ENCODE measurements at regions not wholly inside any gene's neighbourhood (a gene's known extent, or its start where the extent isn't known, plus 50 kb on each side); places are given as distances from the start of the nearest gene placed in this dataset.
A peak's percentile ranks its signal among the peaks of the same experiment; 100 is the strongest.

- no peak overlapping the region for H4K8ac ChIP-seq (ENCODE audit: low read depth, low read length)
- H2AK5ac ChIP-seq (ENCODE audit: low read length) = no peak overlapping the region
- no peak overlapping the region for H3K4me2 ChIP-seq (ENCODE audit: low read length)
- H3K4me1 ChIP-seq (ENCODE audit: control insufficient read depth in 1 of 2, insufficient read depth in 2 of 2, low read length in 2 of 2) = no peaks in the 10 kb centered on the region
- DNase-seq = peak in 1 of 2 donors; percentile 67
- H3K9me3 ChIP-seq (ENCODE audit: insufficient read depth, low read depth, low read length) = peaks cover 1% of the 10 kb centered on the region
- H3K79me2 ChIP-seq (ENCODE audit: control insufficient read depth, insufficient read depth, low read length, poor library complexity) = no peaks in the 10 kb centered on the region
- H3K9ac ChIP-seq (ENCODE audit: low read length) = no peak overlapping the region
- no peak overlapping the region for H4K12ac ChIP-seq (ENCODE audit: low read depth, low read length)
- H2BK120ac ChIP-seq (ENCODE audit: insufficient read depth, low read length, poor library complexity) = no peak overlapping the region
- H3K27me3 ChIP-seq (ENCODE audit: insufficient read depth, low read length) = no peaks in the 10 kb centered on the region
- no peak overlapping the region for H3K14ac ChIP-seq (ENCODE audit: low read length)
- H3K23ac ChIP-seq (ENCODE audit: low read length) = no peak overlapping the region
- H4K91ac ChIP-seq (ENCODE audit: low read depth, low read length) = no peak overlapping the region
- no peak overlapping the region for H3K18ac ChIP-seq (ENCODE audit: low read length)
- H3K4ac ChIP-seq (ENCODE audit: low read depth, low read length) = no peak overlapping the region
- H2BK5ac ChIP-seq (ENCODE audit: low read depth, low read length, poor library complexity) = no peak overlapping the region
- WGBS (ENCODE audit: extremely low coverage, insufficient coverage, insufficient read length) = no CpG with 5 or more reads among the region's 6 CpGs
- H3K27ac ChIP-seq (ENCODE audit: low read depth, low read length) = no peak overlapping the region
- no peaks in the 10 kb centered on the region for H3K36me3 ChIP-seq (ENCODE audit: control insufficient read depth in 1 of 2, insufficient read depth in 2 of 2, low read length in 2 of 2)
- no peak overlapping the region for H3K4me3 ChIP-seq (ENCODE audit: low read depth, low read length)
- no peak overlapping the region for H2BK12ac ChIP-seq (ENCODE audit: low read length)
- no peaks in the 10 kb centered on the region for H3K79me1 ChIP-seq (ENCODE audit: low read length)
- no peak overlapping the region for H2AFZ ChIP-seq (ENCODE audit: insufficient read depth, low read length, poor library complexity)
Observed at GRCh38 chr18:23077493-23078256, 57.6 kb upstream of the CABLES1 start.

GRCh38 chr18:23085066-23085465 lies 50.2 kb upstream of the CABLES1 start:
- Histone ChIP-seq H3K27me3 (ENCODE audit: insufficient read depth, low read length) (no peaks in the 10 kb centered on the region), H2BK12ac (ENCODE audit: low read length) (no peak overlapping the region), H3K27ac (ENCODE audit: low read depth, low read length) (no peak overlapping the region), H3K79me2 (ENCODE audit: control insufficient read depth, insufficient read depth, low read length, poor library complexity) (no peaks in the 10 kb centered on the region), H3K23ac (ENCODE audit: low read length) (no peak overlapping the region), H2BK120ac (ENCODE audit: insufficient read depth, low read length, poor library complexity) (no peak overlapping the region), H3K4ac (ENCODE audit: low read depth, low read length) (no peak overlapping the region), H3K9ac (ENCODE audit: low read length) (no peak overlapping the region), H2BK5ac (ENCODE audit: low read depth, low read length, poor library complexity) (no peak overlapping the region), H2AK5ac (ENCODE audit: low read length) (no peak overlapping the region), H4K12ac (ENCODE audit: low read depth, low read length) (no peak overlapping the region), H3K4me2 (ENCODE audit: low read length) (no peak overlapping the region), H3K18ac (ENCODE audit: low read length) (no peak overlapping the region), H3K36me3 (ENCODE audit: control insufficient read depth in 1 of 2, insufficient read depth in 2 of 2, low read length in 2 of 2) (no peaks in the 10 kb centered on the region), H2AFZ (ENCODE audit: insufficient read depth, low read length, poor library complexity) (no peak overlapping the region), H4K8ac (ENCODE audit: low read depth, low read length) (no peak overlapping the region), H3K4me3 (ENCODE audit: low read depth, low read length) (no peak overlapping the region), H3K9me3 (ENCODE audit: insufficient read depth, low read depth, low read length) (no peaks in the 10 kb centered on the region), H4K91ac (ENCODE audit: low read depth, low read length) (no peak overlapping the region), H3K4me1 (ENCODE audit: control insufficient read depth in 1 of 2, insufficient read depth in 2 of 2, low read length in 2 of 2) (no peaks in the 10 kb centered on the region), H3K14ac (ENCODE audit: low read length) (no peak overlapping the region), H3K79me1 (ENCODE audit: low read length) (no peaks in the 10 kb centered on the region)
- WGBS (ENCODE audit: extremely low coverage, insufficient coverage, insufficient read length) = no CpG with 5 or more reads among the region's 5 CpGs
- DNase-seq = no peak
